SU-DHL-6 (cell line): ENCODE measurements at regions not wholly inside any gene's neighbourhood (a gene's known extent, or its start where the extent isn't known, plus 50 kb on each side); places are given as distances from the start of the nearest gene placed in this dataset.

ENCODE experiments used
- CTCF ChIP-seq: fragments of 200-600 bp; sonication (generic); IDR thresholded peaks from one replicate; pipeline ENCODE4 v1.5.1; 2017; ENCODE audit warnings: antibody characterized with exemption, mild to moderate bottlenecking, low read length, moderate library complexity; ENCODE audit not compliant: insufficient read depth, poor library complexity, severe bottlenecking
- EZH2phosphoT487 ChIP-seq: fragments of 200-600 bp; sonication (generic), shearing (Covaris generic); conservative IDR thresholded peaks from 2 replicates; pipeline ENCODE4 v1.6.1; 2018; ENCODE audit warnings: mild to moderate bottlenecking, antibody characterized with exemption, low read length, moderate library complexity, mixed read lengths

- TF ChIP-seq CTCF (no peak), EZH2phosphoT487 (no peak)
These were observed 139.8 kb downstream of the SOX4 start for GRCh38 chr6:21733311-21733710.
